ENCODE measurements at regions not wholly inside any gene's neighbourhood (a gene's known extent, or its start where the extent isn't known, plus 50 kb on each side); places are given as distances from the start of the nearest gene placed in this dataset.

- H3K4me1 ChIP-seq (ENCODE audit: control insufficient read depth, insufficient read depth, low read length), result no peaks in the 10 kb centered on the region
- in situ Hi-C loops (cut with HindIII; ENCODE audit: low pct_unique_long_range_greater_than_20kb, low sequenced_read_pairs), result no loop called here
- CTCF ChIA-PET, result no interaction called here
- intact Hi-C loops (cut with micrococcal nuclease; ENCODE audit: unreplicated experiment), result loop anchor here (2.0 kb wide), 1 partner anchor 191 kb away; no protein-coding TSS in a partner anchor
- ATAC-seq, result peak; percentile 92
- H3K27ac ChIP-seq (ENCODE audit: low read length), result no peak overlapping the region
- POLR2A ChIA-PET, result no interaction called here
- H3K27me3 ChIP-seq (ENCODE audit: control insufficient read depth, insufficient read depth, low read length), result no peaks in the 10 kb centered on the region; the same call in 1 of the 2 replicates
- no peak overlapping the region for H3K4me3 ChIP-seq (ENCODE audit: low read depth in 2 of 2, low read length in 2 of 2)
- no peak for TF ChIP-seq POLR2AphosphoS5 (IDR thresholded peaks at IDR 0.05; ENCODE audit: low read depth, low read length)
- TF ChIP-seq CTCF (IDR thresholded peaks at IDR 0.05), result peak; percentile 78
- no peak for TF ChIP-seq TCF7L2 (IDR thresholded peaks at IDR 0.05; ENCODE audit: low read depth, low read length)
- no peak for TF ChIP-seq REST (IDR thresholded peaks at IDR 0.05; ENCODE audit: insufficient read depth in 1 of 2, low read depth in 2 of 2, low read length in 1 of 2)
- no peak for TF ChIP-seq SIN3A (IDR thresholded peaks at IDR 0.05; ENCODE audit: borderline replicate concordance, insufficient read depth, low read depth, low read length)
- H3K9me3 ChIP-seq (ENCODE audit: control insufficient read depth, insufficient read depth, low read depth, low read length), result no peaks in the 10 kb centered on the region
- peak; percentile 33 for DNase-seq (ENCODE audit: low read depth, low spot score)
- no peaks in the 10 kb centered on the region for H3K36me3 ChIP-seq (ENCODE audit: control insufficient read depth, insufficient read depth, low read length)
- BruUV-seq (replicated peaks), result no TSS peak
Observed at GRCh38 chr2:58762176-58762781, 521.2 kb upstream of the FANCL start.

- DNase-seq (ENCODE audit: low read depth, low spot score) (no peak), ATAC-seq (no peak)
- H3K27ac ChIP-seq (ENCODE audit: low read length), result no peak overlapping the region
- H3K36me3 ChIP-seq (ENCODE audit: control insufficient read depth, insufficient read depth, low read length), result no peaks in the 10 kb centered on the region
- no peaks in the 10 kb centered on the region for H3K9me3 ChIP-seq (ENCODE audit: control insufficient read depth, insufficient read depth, low read depth, low read length)
- in situ Hi-C loops (cut with HindIII; ENCODE audit: low pct_unique_long_range_greater_than_20kb, low sequenced_read_pairs) (no loop called here), intact Hi-C loops (cut with micrococcal nuclease; ENCODE audit: unreplicated experiment) (no loop called here)
- ChIA-PET POLR2A (interaction anchor here (0.6 kb wide), 1 partner anchor 548 kb away, joined by 6 read pairs; no protein-coding TSS in a partner anchor), CTCF (no interaction called here)
- TF ChIP-seq CTCF (IDR thresholded peaks at IDR 0.05), result no peak
- TF ChIP-seq REST (IDR thresholded peaks at IDR 0.05; ENCODE audit: insufficient read depth in 1 of 2, low read depth in 2 of 2, low read length in 1 of 2), result no peak
- TF ChIP-seq TCF7L2 (IDR thresholded peaks at IDR 0.05; ENCODE audit: low read depth, low read length), result no peak
- TF ChIP-seq POLR2AphosphoS5 (IDR thresholded peaks at IDR 0.05; ENCODE audit: low read depth, low read length), result no peak
- no peak for TF ChIP-seq SIN3A (IDR thresholded peaks at IDR 0.05; ENCODE audit: borderline replicate concordance, insufficient read depth, low read depth, low read length)
- H3K4me3 ChIP-seq (ENCODE audit: low read depth in 2 of 2, low read length in 2 of 2), result no peak overlapping the region
- no peaks in the 10 kb centered on the region for H3K27me3 ChIP-seq (ENCODE audit: control insufficient read depth, insufficient read depth, low read length)
- no peaks in the 10 kb centered on the region for H3K4me1 ChIP-seq (ENCODE audit: control insufficient read depth, insufficient read depth, low read length)
- BruUV-seq (replicated peaks), result no TSS peak
Observed at GRCh38 chr2:58757971-58758370, 516.8 kb upstream of the FANCL start.
